ENCODE measurements at regions not wholly inside any gene's neighbourhood (a gene's known extent, or its start where the extent isn't known, plus 50 kb on each side); places are given as distances from the start of the nearest gene placed in this dataset.
A peak's percentile ranks its signal among the peaks of the same experiment; 100 is the strongest.

DNA sequence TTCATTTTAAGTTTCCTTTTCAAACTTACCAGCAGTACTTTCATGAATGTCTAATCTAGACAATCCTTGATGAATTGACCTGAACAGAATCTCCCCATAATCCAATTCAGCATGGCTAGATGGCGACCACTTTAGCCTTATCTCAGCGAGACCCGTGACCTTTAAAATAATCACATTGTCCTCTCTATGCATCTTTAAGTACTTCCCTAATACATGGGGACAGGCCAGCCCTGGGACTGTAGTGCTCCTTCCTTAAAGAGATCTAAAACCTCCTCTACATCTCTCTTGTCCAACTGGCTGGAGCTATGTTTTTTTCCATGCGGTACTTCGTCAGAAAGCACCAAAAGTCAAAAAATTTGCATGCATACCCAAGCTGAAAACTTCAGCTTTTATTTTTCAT lies 746.0 kb downstream of the VRK1 start:
- H3K36me3 ChIP-seq (ENCODE audit: control insufficient read depth in 4 of 4, insufficient read depth in 4 of 4, low read length in 4 of 4) = no peaks in the 10 kb centered on the region
- no peaks in the 10 kb centered on the region for H3K4me1 ChIP-seq (ENCODE audit: control insufficient read depth in 5 of 5, insufficient read depth in 5 of 5, low read length in 5 of 5)
- peaks cover 0 to 1% (median 0%) of the 10 kb centered on the region in 4 donors for H3K9me3 ChIP-seq (ENCODE audit: control insufficient read depth in 4 of 4, insufficient read depth in 3 of 4, low read length in 3 of 4)
- 64% methylated on average over 5 of the region's 5 CpGs for WGBS, 2 donors
- no peak overlapping the region for H3K4me3 ChIP-seq
- ATAC-seq (ENCODE audit: insufficient read depth, low FRiP score) (no peak), DNase-seq (no peak)
- no peak for TF ChIP-seq CTCF (IDR thresholded peaks at IDR 0.05; ENCODE audit: control extremely low read depth, extremely low read depth)
- no peaks in the 10 kb centered on the region for H3K27me3 ChIP-seq (ENCODE audit: control insufficient read depth in 3 of 3, insufficient read depth in 3 of 3, low read length in 2 of 3)
- no peak overlapping the region for H3K27ac ChIP-seq (ENCODE audit: low read depth in 1 of 2, low read length in 1 of 2)
- no peak overlapping the region for H3K9ac ChIP-seq (ENCODE audit: insufficient read depth in 1 of 2, low read length in 2 of 2)

GRCh38 chr14:97543816-97544215 lies 746.6 kb downstream of the VRK1 start:
- H3K9ac ChIP-seq (ENCODE audit: insufficient read depth in 1 of 2, low read length in 2 of 2) = no peak overlapping the region
- H3K27me3 ChIP-seq (ENCODE audit: control insufficient read depth in 3 of 3, insufficient read depth in 3 of 3, low read length in 2 of 3) = no peaks in the 10 kb centered on the region
- no peak for ATAC-seq (ENCODE audit: insufficient read depth, low FRiP score)
- no peak for DNase-seq
- 28 to 53% methylated on average over 1 of the region's 1 CpG for WGBS, 2 donors
- H3K4me1 ChIP-seq (ENCODE audit: control insufficient read depth in 5 of 5, insufficient read depth in 5 of 5, low read length in 5 of 5) = no peaks in the 10 kb centered on the region
- H3K4me3 ChIP-seq = no peak overlapping the region
- peaks cover 0 to 1% (median 0%) of the 10 kb centered on the region in 4 donors for H3K9me3 ChIP-seq (ENCODE audit: control insufficient read depth in 4 of 4, insufficient read depth in 3 of 4, low read length in 3 of 4)
- H3K36me3 ChIP-seq (ENCODE audit: control insufficient read depth in 4 of 4, insufficient read depth in 4 of 4, low read length in 4 of 4) = no peaks in the 10 kb centered on the region
- no peak for TF ChIP-seq CTCF (IDR thresholded peaks at IDR 0.05; ENCODE audit: control extremely low read depth, extremely low read depth)
- H3K27ac ChIP-seq (ENCODE audit: low read depth in 1 of 2, low read length in 1 of 2) = no peak overlapping the region

GRCh38 chr14:97544571-97544970 lies 747.4 kb downstream of the VRK1 start:
- no peak overlapping the region for H3K4me3 ChIP-seq
- ATAC-seq (ENCODE audit: insufficient read depth, low FRiP score) (peak; percentile 50), DNase-seq (peak in 2 of 3 donors; percentile 3 to 11)
- no peaks in the 10 kb centered on the region for H3K27me3 ChIP-seq (ENCODE audit: control insufficient read depth in 3 of 3, insufficient read depth in 3 of 3, low read length in 2 of 3)
- H3K36me3 ChIP-seq (ENCODE audit: control insufficient read depth in 4 of 4, insufficient read depth in 4 of 4, low read length in 4 of 4) = no peaks in the 10 kb centered on the region
- TF ChIP-seq CTCF (IDR thresholded peaks at IDR 0.05; ENCODE audit: control extremely low read depth, extremely low read depth) = no peak
- 76 to 81% methylated on average over 4 of the region's 4 CpGs for WGBS, 2 donors
- no peaks in the 10 kb centered on the region for H3K4me1 ChIP-seq (ENCODE audit: control insufficient read depth in 5 of 5, insufficient read depth in 5 of 5, low read length in 5 of 5)
- H3K9me3 ChIP-seq (ENCODE audit: control insufficient read depth in 4 of 4, insufficient read depth in 3 of 4, low read length in 3 of 4) = no peaks in the 10 kb centered on the region
- H3K27ac ChIP-seq (ENCODE audit: low read depth in 1 of 2, low read length in 1 of 2) = no peak overlapping the region
- H3K9ac ChIP-seq (ENCODE audit: insufficient read depth in 1 of 2, low read length in 2 of 2) = no peak overlapping the region

GRCh38 chr14:97546491-97547230 lies 749.5 kb downstream of the VRK1 start:
- Histone ChIP-seq H3K9ac (ENCODE audit: insufficient read depth in 1 of 2, low read length in 2 of 2) (no peak overlapping the region), H3K9me3 (ENCODE audit: control insufficient read depth in 4 of 4, insufficient read depth in 3 of 4, low read length in 3 of 4) (no peaks in the 10 kb centered on the region), H3K27ac (ENCODE audit: low read depth in 1 of 2, low read length in 1 of 2) (no peak overlapping the region), H3K27me3 (ENCODE audit: control insufficient read depth in 3 of 3, insufficient read depth in 3 of 3, low read length in 2 of 3) (no peaks in the 10 kb centered on the region), H3K4me1 (ENCODE audit: control insufficient read depth in 5 of 5, insufficient read depth in 5 of 5, low read length in 5 of 5) (no peaks in the 10 kb centered on the region), H3K4me3 (no peak overlapping the region), H3K36me3 (ENCODE audit: control insufficient read depth in 4 of 4, insufficient read depth in 4 of 4, low read length in 4 of 4) (no peaks in the 10 kb centered on the region)
- peak in 1 of 3 donors; percentile 5 for DNase-seq
- 84 to 88% methylated on average over 20 of the region's 20 CpGs for WGBS, 2 donors
- TF ChIP-seq CTCF (IDR thresholded peaks at IDR 0.05; ENCODE audit: control extremely low read depth, extremely low read depth) = no peak
- ATAC-seq (ENCODE audit: insufficient read depth, low FRiP score) = no peak

Data from lung (tissue), 11 donors.